Duodenal mucosa (tissue), 2 donors: ENCODE measurements at regions not wholly inside any gene's neighbourhood (a gene's known extent, or its start where the extent isn't known, plus 50 kb on each side); places are given as distances from the start of the nearest gene placed in this dataset.

Source experiments
- H3K27ac ChIP-seq: one replicate; pipeline ENCODE4 v1.7.0; 2013; ENCODE audit warnings: low read depth, low read length
- H3K27me3 ChIP-seq, 2 donors: one replicate each; pipeline ENCODE4 v1.7.0; 2013; ENCODE audit warnings: low read length in 2 of 2, control low read depth in 1 of 2; ENCODE audit not compliant: insufficient read depth in 2 of 2, control insufficient read depth in 1 of 2
- H3K36me3 ChIP-seq, 2 donors: one replicate each; pipeline ENCODE4 v1.7.0; 2013; ENCODE audit warnings: low read length in 2 of 2, control low read depth in 1 of 2; ENCODE audit not compliant: insufficient read depth in 2 of 2, control insufficient read depth in 1 of 2
- H3K4me1 ChIP-seq, 2 donors: one replicate each; pipeline ENCODE4 v1.7.0; 2013; ENCODE audit warnings: low read length in 2 of 2, control low read depth in 1 of 2; ENCODE audit not compliant: insufficient read depth in 2 of 2, control insufficient read depth in 1 of 2
- H3K4me3 ChIP-seq, 2 donors: one replicate each; pipeline ENCODE4 v1.7.0; 2013; ENCODE audit warnings: low read length in 2 of 2, low read depth in 1 of 2
- H3K9ac ChIP-seq, 2 donors: one replicate each; pipeline ENCODE4 v1.7.0; 2013; ENCODE audit warnings: low read length in 2 of 2, low read depth in 1 of 2
- H3K9me3 ChIP-seq, 2 donors: one replicate each; pipeline ENCODE4 v1.7.0; 2013; ENCODE audit warnings: low read length in 2 of 2, control low read depth in 1 of 2; ENCODE audit not compliant: control insufficient read depth in 1 of 2

DNA sequence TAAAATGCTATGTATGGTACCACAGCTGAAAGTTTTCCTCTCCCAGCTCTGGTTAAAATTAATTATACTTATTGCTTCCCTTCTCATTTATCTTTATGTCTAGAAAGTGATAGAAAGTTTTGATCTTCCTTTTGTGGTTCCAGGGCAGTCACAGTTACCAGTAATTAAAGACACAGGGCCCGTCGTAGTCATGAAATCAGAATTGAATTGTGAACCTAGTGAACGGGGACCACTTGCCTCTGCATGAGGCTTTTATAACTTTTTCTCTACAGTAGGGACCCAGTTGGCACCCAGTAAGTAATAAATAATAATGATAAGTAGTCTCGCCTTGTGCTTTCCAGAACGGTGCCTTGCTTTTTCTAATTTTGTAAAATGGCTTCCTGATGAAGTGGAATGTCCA is 231.7 kb upstream of the SATB1 start:
- Histone ChIP-seq H3K27ac (no peak overlapping the region), H3K9me3 (no peaks in the 10 kb centered on the region), H3K27me3 (no peaks in the 10 kb centered on the region), H3K36me3 (no peaks in the 10 kb centered on the region), H3K4me3 (no peak overlapping the region), H3K4me1 (no peaks in the 10 kb centered on the region), H3K9ac (no peak overlapping the region)

GRCh38 chr3:18656410-18656809 is 231.3 kb upstream of the SATB1 start:
- H3K36me3 ChIP-seq, result no peaks in the 10 kb centered on the region
- no peak overlapping the region for H3K4me3 ChIP-seq
- H3K9ac ChIP-seq, result no peak overlapping the region
- no peaks in the 10 kb centered on the region for H3K27me3 ChIP-seq
- H3K4me1 ChIP-seq, result no peaks in the 10 kb centered on the region
- no peaks in the 10 kb centered on the region for H3K9me3 ChIP-seq
- H3K27ac ChIP-seq, result no peak overlapping the region

DNA sequence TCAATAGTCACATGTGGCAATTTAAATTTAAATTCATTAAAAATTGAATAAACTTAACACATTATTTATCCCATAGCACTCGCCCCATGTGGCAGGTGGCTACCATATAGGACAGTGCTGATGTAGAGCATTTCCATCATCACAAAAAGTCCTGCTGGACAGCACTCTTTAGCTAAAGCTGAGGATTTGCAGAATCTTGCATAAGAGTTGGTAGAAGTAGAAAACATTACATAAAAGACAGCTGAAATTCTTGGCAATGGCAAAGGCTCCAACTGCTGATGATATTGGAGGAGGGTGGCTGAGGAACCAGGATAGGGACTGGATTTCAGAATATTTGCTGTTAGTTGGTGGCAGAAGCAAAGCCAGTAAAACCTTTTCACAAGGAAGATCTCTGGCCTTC is 230.7 kb upstream of the SATB1 start:
- Histone ChIP-seq H3K4me1 (no peaks in the 10 kb centered on the region), H3K9ac (no peak overlapping the region), H3K9me3 (no peaks in the 10 kb centered on the region), H3K27me3 (no peaks in the 10 kb centered on the region), H3K4me3 (no peak overlapping the region), H3K36me3 (no peaks in the 10 kb centered on the region), H3K27ac (no peak overlapping the region)

DNA sequence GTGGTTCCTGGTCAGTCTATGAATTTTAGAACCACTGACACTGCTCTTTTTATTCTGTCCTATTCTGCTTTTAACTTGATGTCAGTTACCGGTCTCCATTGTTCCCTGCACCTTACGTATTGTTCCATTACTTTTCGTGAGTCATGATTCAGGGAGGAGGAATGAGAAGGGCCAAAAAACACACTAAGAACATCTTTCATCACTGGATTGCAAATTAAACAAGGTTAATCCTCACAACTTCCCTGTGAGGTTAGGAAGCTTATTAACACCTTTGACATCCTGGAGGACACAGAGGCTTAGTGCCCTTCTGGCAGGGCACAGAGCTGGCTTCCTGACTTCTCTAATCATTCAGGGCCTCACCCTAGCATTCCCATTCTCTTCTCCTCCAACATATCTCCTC is 227.6 kb upstream of the SATB1 start:
- H3K27ac ChIP-seq, result no peak overlapping the region
- H3K27me3 ChIP-seq, result no peaks in the 10 kb centered on the region
- H3K36me3 ChIP-seq, result no peaks in the 10 kb centered on the region
- H3K4me3 ChIP-seq, result no peak overlapping the region
- no peak overlapping the region for H3K9ac ChIP-seq
- H3K4me1 ChIP-seq, result no peaks in the 10 kb centered on the region
- no peaks in the 10 kb centered on the region for H3K9me3 ChIP-seq

DNA sequence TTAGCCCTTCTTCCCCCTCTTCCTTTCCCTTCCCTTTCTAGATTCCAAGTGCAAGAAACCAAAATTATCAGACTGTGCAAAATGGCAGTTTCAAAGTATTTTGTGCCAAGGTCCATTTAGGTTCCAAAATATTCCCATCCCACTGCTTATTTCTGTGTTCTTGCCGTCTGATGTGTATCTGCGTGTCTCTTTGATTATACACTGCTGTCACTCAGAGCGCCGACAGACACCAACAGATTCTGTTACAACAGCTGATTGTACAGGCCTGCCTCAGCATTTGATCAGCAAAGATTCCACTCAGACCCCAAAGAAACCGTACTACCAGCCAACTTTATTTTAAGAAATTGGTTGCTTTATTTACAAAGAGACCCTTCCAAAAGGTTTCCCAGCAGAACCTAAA is 225.6 kb upstream of the SATB1 start:
- Histone ChIP-seq H3K27me3 (no peaks in the 10 kb centered on the region), H3K9me3 (no peaks in the 10 kb centered on the region), H3K4me3 (no peak overlapping the region), H3K9ac (no peak overlapping the region), H3K4me1 (no peaks in the 10 kb centered on the region), H3K36me3 (no peaks in the 10 kb centered on the region), H3K27ac (no peak overlapping the region)

DNA sequence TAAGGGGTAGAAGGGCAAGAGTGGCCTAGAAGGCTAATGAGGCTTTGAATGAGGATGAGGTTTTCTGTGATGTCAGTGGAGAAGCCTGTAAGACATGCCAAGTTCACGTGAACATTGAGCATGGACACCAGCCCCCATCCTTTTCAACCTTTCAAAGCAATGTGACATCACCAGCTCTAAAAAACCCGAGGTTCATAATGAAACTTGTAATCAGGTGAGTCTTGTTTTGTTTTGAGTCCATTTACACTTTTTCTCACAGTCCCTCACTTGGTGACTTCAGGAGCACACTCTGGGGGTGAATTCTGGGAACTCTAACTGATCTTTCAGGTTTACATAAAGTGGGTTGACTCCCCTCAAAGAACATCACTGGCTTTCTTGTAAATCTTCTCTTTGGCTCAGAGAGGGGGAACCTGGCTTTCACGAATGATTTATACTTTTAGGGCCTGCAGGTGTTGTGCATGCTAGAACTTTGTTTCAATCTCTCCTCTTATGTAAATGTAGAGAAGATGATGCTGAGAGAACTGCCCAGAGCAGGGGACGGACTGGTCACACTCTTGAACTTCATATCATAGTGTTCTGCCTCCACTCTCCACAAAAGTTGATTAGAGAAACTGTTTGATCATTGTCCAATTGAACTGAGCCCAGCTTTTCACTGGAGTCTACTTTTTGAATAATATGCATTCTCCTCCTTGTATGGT is 224.7 kb upstream of the SATB1 start:
- Histone ChIP-seq H3K27ac (no peak overlapping the region), H3K9me3 (no peaks in the 10 kb centered on the region), H3K27me3 (no peaks in the 10 kb centered on the region), H3K36me3 (no peaks in the 10 kb centered on the region), H3K4me1 (no peaks in the 10 kb centered on the region), H3K9ac (no peak overlapping the region), H3K4me3 (no peak overlapping the region)

DNA sequence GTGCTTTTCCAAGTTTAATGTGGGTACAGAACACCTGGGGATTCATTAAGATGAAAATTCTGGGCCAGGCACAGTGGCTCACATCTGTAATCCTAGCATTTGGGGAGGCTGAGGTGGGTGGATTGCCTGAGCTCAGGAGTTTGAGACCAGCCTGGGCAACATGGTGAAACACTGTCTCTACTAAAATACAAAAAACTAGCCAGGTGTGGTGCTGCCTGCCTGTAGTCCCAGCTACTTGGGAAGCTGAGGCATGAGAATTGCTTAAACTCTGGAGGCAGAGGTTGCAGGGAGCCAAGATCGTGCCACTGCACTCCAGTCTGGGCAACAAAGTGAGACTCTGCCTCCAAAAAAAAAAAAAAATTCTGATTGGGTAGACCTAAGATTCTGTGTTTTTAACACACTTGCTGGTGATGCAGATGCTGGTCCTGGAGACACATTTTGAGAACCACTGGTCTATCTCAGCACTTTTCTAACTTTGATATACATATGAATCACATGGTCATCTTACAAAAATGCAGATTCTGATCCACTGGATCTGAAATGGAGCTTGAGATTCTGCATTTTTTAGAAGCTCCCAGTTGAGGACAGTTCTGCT is 223.8 kb upstream of the SATB1 start:
- Histone ChIP-seq H3K9ac (no peak overlapping the region), H3K9me3 (no peaks in the 10 kb centered on the region), H3K27ac (no peak overlapping the region), H3K4me1 (no peaks in the 10 kb centered on the region), H3K36me3 (no peaks in the 10 kb centered on the region), H3K4me3 (no peak overlapping the region), H3K27me3 (no peaks in the 10 kb centered on the region)

DNA sequence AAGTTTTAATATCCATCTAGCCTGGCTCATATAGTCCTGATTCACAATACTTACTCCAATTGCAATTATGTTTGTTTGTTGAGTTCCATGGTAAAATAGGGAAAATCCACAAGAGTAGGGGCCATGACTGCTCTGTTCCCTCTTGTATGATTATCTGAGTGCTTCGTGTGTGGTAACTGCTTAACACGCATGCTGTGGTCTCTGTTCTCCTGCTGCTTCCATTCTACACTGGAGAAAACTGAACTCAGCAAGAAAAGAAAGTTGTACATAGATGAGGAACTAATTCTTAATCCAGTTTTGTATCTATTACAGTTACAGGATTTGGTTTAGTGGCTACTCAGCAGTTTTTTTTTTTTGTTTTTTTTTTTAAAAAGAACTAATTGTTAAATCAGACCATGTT is 223.0 kb upstream of the SATB1 start:
- no peak overlapping the region for H3K4me3 ChIP-seq
- no peak overlapping the region for H3K9ac ChIP-seq
- H3K27ac ChIP-seq, result no peak overlapping the region
- no peaks in the 10 kb centered on the region for H3K27me3 ChIP-seq
- no peaks in the 10 kb centered on the region for H3K36me3 ChIP-seq
- no peaks in the 10 kb centered on the region for H3K9me3 ChIP-seq
- H3K4me1 ChIP-seq, result no peaks in the 10 kb centered on the region

DNA sequence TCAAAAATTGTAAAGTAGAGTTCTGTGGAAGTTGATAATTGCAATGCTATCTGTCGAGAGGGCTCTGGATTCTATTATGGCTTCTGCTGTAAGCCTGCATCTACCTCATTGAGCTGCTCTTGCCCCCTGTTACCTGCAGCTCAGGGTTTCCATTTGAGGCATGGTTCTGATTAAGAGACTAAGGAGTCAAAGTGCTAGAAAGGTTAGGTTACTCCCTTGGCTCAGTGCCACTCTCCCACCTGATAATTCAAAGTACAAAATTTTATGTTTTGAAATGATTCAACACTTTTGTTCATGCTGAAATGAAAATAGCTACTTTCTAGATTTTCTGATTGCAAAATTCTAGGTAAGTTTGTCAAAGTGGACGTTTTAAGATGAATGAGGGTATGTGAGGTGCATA is 220.5 kb upstream of the SATB1 start:
- H3K27ac ChIP-seq, result no peak overlapping the region
- H3K4me3 ChIP-seq, result no peak overlapping the region
- no peaks in the 10 kb centered on the region for H3K4me1 ChIP-seq
- no peaks in the 10 kb centered on the region for H3K36me3 ChIP-seq
- H3K9me3 ChIP-seq, result peaks cover 0 to 4% of the 10 kb centered on the region in 2 donors
- H3K27me3 ChIP-seq, result no peaks in the 10 kb centered on the region
- H3K9ac ChIP-seq, result no peak overlapping the region

DNA sequence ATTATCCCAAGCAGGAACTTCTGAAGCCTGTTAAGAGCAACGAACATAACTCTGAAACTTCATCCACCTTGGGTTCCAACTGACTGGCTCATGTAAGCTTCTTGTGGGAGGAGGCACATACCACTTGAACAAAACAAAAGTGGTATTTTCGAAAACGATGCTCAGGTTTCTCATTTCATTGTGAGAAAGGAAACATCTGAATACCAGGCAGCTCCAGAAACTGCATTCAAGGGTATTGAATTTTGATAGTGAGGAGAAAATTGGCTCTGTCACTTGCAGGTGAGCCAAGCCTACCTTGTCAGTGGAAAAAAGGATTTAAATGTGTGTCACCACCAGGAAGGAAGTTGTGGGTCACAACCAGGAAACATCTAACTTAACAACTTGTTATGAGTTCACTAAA is 218.1 kb upstream of the SATB1 start:
- H3K36me3 ChIP-seq, result no peaks in the 10 kb centered on the region
- no peaks in the 10 kb centered on the region for H3K27me3 ChIP-seq
- peaks cover 0 to 5% of the 10 kb centered on the region in 2 donors for H3K9me3 ChIP-seq
- no peaks in the 10 kb centered on the region for H3K4me1 ChIP-seq
- no peak overlapping the region for H3K9ac ChIP-seq
- no peak overlapping the region for H3K4me3 ChIP-seq
- H3K27ac ChIP-seq, result no peak overlapping the region
